Right cardiac atrium (tissue), 5 donors: ENCODE measurements at regions not wholly inside any gene's neighbourhood (a gene's known extent, or its start where the extent isn't known, plus 50 kb on each side); places are given as distances from the start of the nearest gene placed in this dataset.

Experiments used
- ATAC-seq, 2 donors: fragments of 200-7000 bp; cut with Tn5 transposase; one replicate each; pipeline versions ENCODE4 v1.8.0 to v1.9.1; 2020; ENCODE audit warnings: moderate library complexity in 2 of 2, mild to moderate bottlenecking in 1 of 2
- DNase-seq, 3 donors: peaks; one replicate each; pipeline ENCODE4 v3.0.0-alpha.2; 2020
- H3K27ac ChIP-seq: one replicate; pipeline ENCODE4 v1.5.1; 2013; ENCODE audit warnings: mild to moderate bottlenecking, low read length, control low read depth, moderate library complexity
- H3K27me3 ChIP-seq: one replicate; pipeline ENCODE4 v1.6.1; 2013; ENCODE audit not compliant: control insufficient read depth, insufficient read depth
- H3K4me1 ChIP-seq: one replicate; pipeline ENCODE4 v1.6.1; 2013; ENCODE audit warnings: low read length; ENCODE audit not compliant: control insufficient read depth, insufficient read depth
- H3K4me3 ChIP-seq: one replicate; pipeline ENCODE4 v1.5.1; 2013; ENCODE audit warnings: low read length, control low read depth
- H3K9me3 ChIP-seq: one replicate; pipeline ENCODE4 v1.6.1; 2013; ENCODE audit warnings: low read length; ENCODE audit not compliant: control insufficient read depth
- WGBS: extraction: QIAGEN DNeasy Blood & Tissue Kit; methylation state at CpG from one replicate; pipeline ENCODE4 v1.1.7; 2013; 5-methylcytosine and 5-hydroxymethylcytosine counted together
- intact Hi-C, 4 donors: fragments of 100-400 bp; cut with DNase I; formaldehyde crosslinking; loops; one replicate each; pipeline versions ENCODE4 v1.11.0 to v1.14.0; 2022 to 2023
- donor health status: healthy with polysubstance abuse.
- donor health status: DM: no; HTN: yes; CAD: no.
- donor health status: DM: no; HTN: no; CAD: no.
- donor health status: DM: no; HTN: yes; CAD: no; lungs with severe emphysema.
- donor health status: DM: yes; HTN: yes; CAD: no.

DNA sequence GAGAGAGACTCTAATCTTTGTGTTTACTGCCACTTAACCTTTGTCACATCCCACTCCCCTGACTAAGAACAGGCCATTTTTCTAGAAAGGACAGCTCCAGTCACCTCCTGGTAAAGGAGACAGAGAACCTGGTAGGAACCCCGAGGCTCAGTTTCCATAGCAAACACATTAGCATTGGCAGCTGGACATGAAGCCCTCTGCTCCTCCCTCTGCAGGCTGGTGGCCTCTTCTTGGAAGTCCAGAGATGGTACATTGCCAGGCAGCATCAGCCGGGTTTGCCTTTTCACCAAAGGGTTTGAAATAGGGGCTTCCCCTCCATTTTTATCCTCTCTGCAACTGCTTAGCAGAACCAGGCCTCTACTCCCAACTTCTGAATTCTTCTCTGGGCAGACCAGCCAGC lies 213.4 kb upstream of the SEMA6D start:
- WGBS, result 82% methylated on average over 2 of the region's 2 CpGs
- intact Hi-C loops, result loop anchor here in 1 of 4 donors (10.0 kb wide), 2 partner anchors 211 to 481 kb away; partner anchors contain the start of gene SEMA6D

DNA sequence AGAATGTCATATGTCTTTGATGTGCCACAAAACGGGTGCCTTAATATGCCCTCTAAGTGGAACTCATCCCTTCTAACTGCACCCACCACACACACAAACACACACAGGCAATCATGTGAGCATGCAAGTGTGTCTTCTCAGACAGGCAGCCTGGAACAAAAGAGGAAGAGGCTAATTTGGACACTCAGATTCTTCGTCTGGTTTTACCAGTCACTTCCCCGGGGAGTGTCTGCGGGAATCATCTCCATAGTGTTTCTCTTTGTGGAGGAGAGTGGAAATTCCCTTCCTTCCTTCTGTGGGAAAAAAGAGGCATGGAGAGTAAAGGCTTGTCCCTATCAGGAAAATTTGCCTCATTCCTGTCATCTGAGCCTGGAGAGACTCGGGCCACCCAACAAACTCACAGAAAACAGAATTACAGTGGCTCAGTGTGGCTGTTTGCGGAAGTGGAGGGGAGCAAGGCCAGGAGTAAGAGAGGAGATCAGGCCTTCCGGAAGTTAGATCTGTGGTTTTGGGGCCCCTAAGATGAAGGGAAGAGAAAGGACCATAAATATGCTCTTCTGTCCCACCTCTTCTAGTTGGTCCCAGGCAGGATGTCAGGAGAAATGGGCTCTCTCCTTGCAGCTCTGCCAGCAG lies 212.6 kb upstream of the SEMA6D start:
- DNase-seq (no peak), ATAC-seq (no peak)
- Histone ChIP-seq H3K4me1 (peaks cover 8% of the 10 kb centered on the region), H3K27me3 (no peaks in the 10 kb centered on the region), H3K4me3 (no peak overlapping the region), H3K9me3 (no peaks in the 10 kb centered on the region), H3K27ac (no peak overlapping the region)
- WGBS, result 63% methylated on average over 7 of the region's 7 CpGs
- intact Hi-C loops, result loop anchor here in 1 of 4 donors (10.0 kb wide), 2 partner anchors 210 to 480 kb away; partner anchors contain the start of gene SEMA6D

More for the DNA sequence above, 213.4 kb upstream of the SEMA6D start:
- no peak for DNase-seq
- ATAC-seq, result no peak
- peaks cover 8% of the 10 kb centered on the region for H3K4me1 ChIP-seq
- no peak overlapping the region for H3K4me3 ChIP-seq
- H3K9me3 ChIP-seq, result no peaks in the 10 kb centered on the region
- no peaks in the 10 kb centered on the region for H3K27me3 ChIP-seq
- no peak overlapping the region for H3K27ac ChIP-seq

GRCh38 chr15:47505712-47506328 lies 211.5 kb upstream of the SEMA6D start:
- WGBS, result 34% methylated on average over 6 of the region's 6 CpGs
- Histone ChIP-seq H3K4me3 (no peak overlapping the region), H3K27me3 (no peaks in the 10 kb centered on the region), H3K4me1 (peaks cover 8% of the 10 kb centered on the region), H3K9me3 (no peaks in the 10 kb centered on the region), H3K27ac (peak overlapping the region; percentile 31)
- intact Hi-C loops, result loop anchor here in 1 of 4 donors (10.0 kb wide), 2 partner anchors 209 to 479 kb away; partner anchors contain the start of gene SEMA6D
- no peak for DNase-seq
- peak in 1 of 2 donors; percentile 29 for ATAC-seq

GRCh38 chr15:47506329-47507100 lies 210.8 kb upstream of the SEMA6D start:
- Histone ChIP-seq H3K4me3 (no peak overlapping the region), H3K9me3 (no peaks in the 10 kb centered on the region), H3K27ac (no peak overlapping the region), H3K27me3 (no peaks in the 10 kb centered on the region), H3K4me1 (peaks cover 8% of the 10 kb centered on the region)
- ATAC-seq (peak; percentile 42 to 63), DNase-seq (peak in 1 of 3 donors; percentile 36)
- whole genome bisulfite sequencing, result 30% methylated on average over 8 of the region's 8 CpGs
- intact Hi-C loops, result loop anchor here in 1 of 4 donors (10.0 kb wide), 2 partner anchors 208 to 478 kb away; partner anchors contain the start of gene SEMA6D

DNA sequence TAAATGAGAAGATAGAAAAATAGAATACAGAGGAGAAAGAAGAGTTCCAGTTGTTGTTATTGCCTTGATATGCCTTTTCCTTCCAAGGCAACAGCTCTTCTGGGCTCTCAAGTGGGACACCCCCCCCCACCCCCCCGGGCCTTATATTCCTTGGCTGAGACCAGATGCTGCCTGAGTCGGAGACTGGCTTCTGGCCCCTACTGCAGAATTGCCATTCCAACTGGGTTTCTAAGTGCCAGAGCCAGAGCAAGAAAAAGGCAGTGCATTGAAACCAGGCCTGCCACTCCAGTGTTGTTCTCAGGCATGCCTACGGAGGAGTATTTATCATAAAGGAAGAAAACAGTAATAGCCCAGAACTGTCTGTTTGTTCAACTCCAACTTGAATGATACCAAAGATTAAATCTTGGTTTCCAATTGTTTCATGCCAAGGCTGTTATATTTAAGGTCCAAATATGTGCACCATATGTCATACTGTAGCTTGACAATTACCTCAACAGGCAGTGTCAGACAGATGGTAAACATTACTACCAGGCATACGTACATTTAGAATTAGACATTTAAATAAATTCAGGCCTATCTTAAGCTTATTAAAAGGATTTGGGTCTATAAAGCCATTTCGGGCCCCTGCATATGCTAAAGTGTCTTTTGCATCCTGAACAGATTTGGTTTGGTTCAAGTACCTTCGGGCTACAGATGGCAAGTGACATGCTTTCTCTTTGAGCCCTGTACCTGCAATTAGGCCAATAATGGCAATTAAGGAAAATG lies 209.9 kb upstream of the SEMA6D start:
- Histone ChIP-seq H3K4me1 (peaks cover 8% of the 10 kb centered on the region), H3K27me3 (no peaks in the 10 kb centered on the region), H3K9me3 (no peaks in the 10 kb centered on the region), H3K4me3 (no peak overlapping the region), H3K27ac (no peak overlapping the region)
- intact Hi-C loops, result loop anchor here in 1 of 4 donors (10.0 kb wide), 2 partner anchors 207 to 477 kb away; partner anchors contain the start of gene SEMA6D
- no peak for DNase-seq
- no peak for ATAC-seq
- WGBS, result 84% methylated on average over 6 of the region's 6 CpGs

- Histone ChIP-seq H3K27ac (no peak overlapping the region), H3K27me3 (no peaks in the 10 kb centered on the region), H3K4me3 (no peak overlapping the region), H3K9me3 (no peaks in the 10 kb centered on the region), H3K4me1 (no peaks in the 10 kb centered on the region)
- intact Hi-C loops, result no loop called here
- 98% methylated on average over 1 of the region's 1 CpG for WGBS
- no peak for DNase-seq
- ATAC-seq, result no peak
Measured at GRCh38 chr15:47511261-47511660, 206.0 kb upstream of the SEMA6D start.

- no peaks in the 10 kb centered on the region for H3K9me3 ChIP-seq
- no peak overlapping the region for H3K4me3 ChIP-seq
- H3K4me1 ChIP-seq, result no peaks in the 10 kb centered on the region
- H3K27ac ChIP-seq, result no peak overlapping the region
- DNase-seq, result no peak
- intact Hi-C loops, result no loop called here
- ATAC-seq, result no peak
- 86% methylated on average over 5 of the region's 5 CpGs for whole genome bisulfite sequencing
- H3K27me3 ChIP-seq, result no peaks in the 10 kb centered on the region
Measured at GRCh38 chr15:47513471-47513870, 203.8 kb upstream of the SEMA6D start.

DNA sequence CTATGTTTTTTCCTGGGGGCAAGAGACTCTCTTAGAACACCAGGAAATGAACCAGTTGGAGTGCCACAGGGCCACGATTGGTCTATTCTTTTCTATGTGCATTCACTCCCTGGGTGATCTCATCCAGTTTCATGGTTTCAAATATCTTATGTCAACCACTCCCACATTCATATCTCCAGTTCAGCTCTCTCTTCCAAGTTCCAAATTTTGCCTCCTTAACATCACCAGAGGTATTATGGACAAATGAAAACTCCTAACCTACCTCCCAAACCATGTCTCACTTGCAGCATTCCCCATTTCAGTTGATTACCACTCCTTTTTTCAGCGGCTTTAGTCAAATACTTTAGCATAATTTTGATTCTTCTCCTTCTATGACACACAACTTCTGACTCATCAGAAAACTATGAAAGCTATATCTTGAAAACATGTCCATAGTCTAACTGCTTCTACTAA lies 203.1 kb upstream of the SEMA6D start:
- H3K4me1 ChIP-seq, result no peaks in the 10 kb centered on the region
- ATAC-seq (no peak), DNase-seq (no peak)
- H3K4me3 ChIP-seq, result no peak overlapping the region
- no peaks in the 10 kb centered on the region for H3K9me3 ChIP-seq
- no peak overlapping the region for H3K27ac ChIP-seq
- intact Hi-C loops, result no loop called here
- H3K27me3 ChIP-seq, result no peaks in the 10 kb centered on the region
- 66% methylated on average over 2 of the region's 2 CpGs for WGBS

GRCh38 chr15:47516558-47516957 lies 200.7 kb upstream of the SEMA6D start:
- ATAC-seq (peak in 1 of 2 donors; percentile 45), DNase-seq (peak in 1 of 3 donors; percentile 14)
- no peak overlapping the region for H3K4me3 ChIP-seq
- 67% methylated on average over 2 of the region's 2 CpGs for WGBS
- intact Hi-C loops, result no loop called here
- no peaks in the 10 kb centered on the region for H3K9me3 ChIP-seq
- no peak overlapping the region for H3K27ac ChIP-seq
- H3K27me3 ChIP-seq, result no peaks in the 10 kb centered on the region
- no peaks in the 10 kb centered on the region for H3K4me1 ChIP-seq

DNA sequence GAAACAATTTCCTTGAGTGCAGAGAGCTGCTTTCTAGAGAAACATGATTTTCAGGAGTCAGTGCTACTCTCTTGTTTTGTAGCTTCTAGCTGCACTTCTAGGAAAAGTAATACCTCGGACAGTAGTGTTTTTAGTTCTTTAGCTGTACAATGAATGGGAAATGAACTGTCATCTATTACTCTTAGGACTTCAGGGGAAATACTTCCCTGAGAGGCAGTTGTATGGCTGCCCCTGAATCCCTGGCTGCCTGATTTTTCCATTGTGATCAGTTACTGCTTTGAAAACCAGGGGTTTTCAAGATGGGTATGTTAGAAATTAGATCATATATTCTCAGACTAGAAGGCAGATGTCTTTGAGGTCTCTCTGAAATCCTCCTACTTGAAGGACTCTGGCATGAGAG lies 200.3 kb upstream of the SEMA6D start:
- intact Hi-C loops, result no loop called here
- no peaks in the 10 kb centered on the region for H3K27me3 ChIP-seq
- H3K4me3 ChIP-seq, result no peak overlapping the region
- no peaks in the 10 kb centered on the region for H3K4me1 ChIP-seq
- 56% methylated on average over 1 of the region's 1 CpG for WGBS
- ATAC-seq (no peak), DNase-seq (no peak)
- no peaks in the 10 kb centered on the region for H3K9me3 ChIP-seq
- no peak overlapping the region for H3K27ac ChIP-seq
